Keratinocyte (primary cell): ENCODE measurements at regions not wholly inside any gene's neighbourhood (a gene's known extent, or its start where the extent isn't known, plus 50 kb on each side); places are given as distances from the start of the nearest gene placed in this dataset.

ENCODE experiments used
- DNase-seq: peaks from one replicate; pipeline ENCODE4 v3.0.0-alpha.2; 2011; ENCODE audit warnings: low read depth, missing footprints, low spot score
- FAIRE-seq: peaks from 2 replicates; lab custom pipeline; 2011; peaks lifted over from hg19 to GRCh38; lab: Jason Lieb, UNC
- H2AFZ ChIP-seq: 2 replicates; pipeline ENCODE4 v1.6.0; 2012; ENCODE audit warnings: low read length, control low read depth, inconsistent platforms; ENCODE audit not compliant: control insufficient read depth
- H3K27ac ChIP-seq: 2 replicates; pipeline ENCODE4 v1.5.1; 2011; ENCODE audit warnings: low read length; ENCODE audit not compliant: control insufficient read depth, insufficient read depth
- H3K27me3 ChIP-seq: 3 replicates; pipeline ENCODE4 v1.6.0; 2011; ENCODE audit warnings: low read length; ENCODE audit not compliant: control insufficient read depth, insufficient read depth; ENCODE audit errors: extremely low read depth
- H3K36me3 ChIP-seq, 2 experiments: 2 replicates in 1 of 2; 3 replicates in 1 of 2; pipeline ENCODE4 v1.5.1; 2011; ENCODE audit warnings: low read length in 2 of 2, mild to moderate bottlenecking in 1 of 2; ENCODE audit not compliant: control insufficient read depth in 2 of 2, insufficient read depth in 2 of 2; ENCODE audit errors: extremely low read depth in 1 of 2
- H3K4me1 ChIP-seq: 3 replicates; pipeline ENCODE4 v1.5.1; 2011; ENCODE audit warnings: low read length; ENCODE audit not compliant: control insufficient read depth, insufficient read depth; ENCODE audit errors: extremely low read depth
- H3K4me2 ChIP-seq: 3 replicates; pipeline ENCODE4 v1.6.0; 2011; ENCODE audit warnings: low read depth, low read length; ENCODE audit not compliant: control insufficient read depth, insufficient read depth; ENCODE audit errors: extremely low read depth
- H3K4me3 ChIP-seq, 3 experiments: fragments of 200-600 bp in 1 of 3; sonication (generic) in 1 of 3; 2 replicates in 2 of 3; 3 replicates in 1 of 3; pipeline ENCODE4 v1.5.1; 2011 to 2016; ENCODE audit warnings: low read length in 3 of 3, mild to moderate bottlenecking in 3 of 3, control low read depth in 2 of 3, inconsistent platforms in 1 of 3, low read depth in 1 of 3, mixed read lengths in 1 of 3, mixed run types in 1 of 3, moderate library complexity in 1 of 3; ENCODE audit not compliant: control insufficient read depth in 2 of 3, insufficient read depth in 2 of 3; ENCODE audit errors: extremely low read depth in 1 of 3
- H3K79me2 ChIP-seq: 2 replicates; pipeline ENCODE4 v1.6.0; 2012; ENCODE audit warnings: low read length; ENCODE audit not compliant: control insufficient read depth, insufficient read depth
- H3K9ac ChIP-seq: 3 replicates; pipeline ENCODE4 v1.6.0; 2011; ENCODE audit warnings: low read length; ENCODE audit not compliant: control insufficient read depth, insufficient read depth; ENCODE audit errors: extremely low read depth
- H3K9me1 ChIP-seq: 3 replicates; pipeline ENCODE4 v1.6.0; 2011; ENCODE audit warnings: low read length; ENCODE audit not compliant: control insufficient read depth, insufficient read depth; ENCODE audit errors: extremely low read depth
- H3K9me3 ChIP-seq: 2 replicates; pipeline ENCODE4 v1.5.1; 2012; ENCODE audit warnings: low read depth, low read length; ENCODE audit not compliant: control insufficient read depth
- H4K20me1 ChIP-seq: 3 replicates; pipeline ENCODE4 v1.6.0; 2011; ENCODE audit warnings: low read length; ENCODE audit not compliant: control insufficient read depth, insufficient read depth; ENCODE audit errors: extremely low read depth
- CTCF ChIP-seq, 3 experiments: IDR thresholded peaks in 1 of 3; conservative IDR thresholded peaks in 1 of 3; optimal IDR thresholded peaks in 1 of 3; 2 replicates in 2 of 3; 3 replicates in 1 of 3; pipeline versions ENCODE3 to v1.5.1; 2011; ENCODE audit warnings: low read length in 3 of 3, mild to moderate bottlenecking in 3 of 3, moderate library complexity in 2 of 3, control low read depth in 1 of 3, inconsistent platforms in 1 of 3; ENCODE audit not compliant: insufficient read depth in 2 of 3; ENCODE audit errors: extremely low read depth in 1 of 3
- EZH2 ChIP-seq: IDR thresholded peaks from one replicate; pipeline ENCODE4 v1.6.1; 2012; ENCODE audit warnings: inconsistent platforms, mild to moderate bottlenecking, low read length, moderate library complexity
- dilution Hi-C: fragments of 300-500 bp; cut with MboI; formaldehyde crosslinking; loops from one replicate; pipeline ENCODE4 v1.7.0; 2020; ENCODE audit warnings: low sequenced_read_pairs; ENCODE audit not compliant: extremely low pct_ligation_motif_present

DNA sequence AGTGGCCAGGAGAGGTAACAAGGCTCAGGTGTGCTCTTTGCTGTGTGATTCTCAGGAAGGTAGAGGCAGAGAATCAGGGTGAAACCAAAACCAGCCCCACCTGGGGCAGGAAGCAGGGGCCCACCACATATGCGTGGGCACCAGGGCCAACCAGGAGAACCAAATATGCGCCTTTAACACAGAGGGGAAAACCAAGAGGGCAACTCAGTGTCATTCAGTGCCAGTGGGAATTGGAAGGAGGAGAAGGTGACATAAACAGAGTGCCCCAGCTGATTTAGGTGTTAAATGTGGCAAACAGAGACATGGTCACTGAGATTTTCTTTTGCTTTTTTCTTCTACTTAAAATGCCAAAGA, 106.8 kb upstream of the MAMLD1 start:
- TF ChIP-seq EZH2 (no peak), CTCF (optimal IDR thresholded peaks at IDR 0.05 in 1 of 3, IDR thresholded peaks at IDR 0.05 in 1 of 3, conservative IDR thresholded peaks at IDR 0.05 in 1 of 3; ENCODE audit: extremely low read depth in 1 of 3, insufficient read depth in 2 of 3, low read length in 3 of 3) (no peak)
- Histone ChIP-seq H3K79me2 (no peaks in the 10 kb centered on the region), H2AFZ (no peak overlapping the region), H3K9ac (no peak overlapping the region), H3K36me3 (no peaks in the 10 kb centered on the region), H3K27ac (no peak overlapping the region), H4K20me1 (no peaks in the 10 kb centered on the region), H3K4me3 (no peak overlapping the region), H3K9me3 (no peaks in the 10 kb centered on the region), H3K4me1 (no peaks in the 10 kb centered on the region), H3K4me2 (no peak overlapping the region), H3K9me1 (no peaks in the 10 kb centered on the region), H3K27me3 (no peaks in the 10 kb centered on the region)
- dilution Hi-C loops: no loop called here
- no peak for FAIRE-seq
- no peak for DNase-seq

GRCh38 chrX:150257353-150258175, 105.6 kb upstream of the MAMLD1 start:
- dilution Hi-C loops: no loop called here
- Histone ChIP-seq H3K4me1 (no peaks in the 10 kb centered on the region), H4K20me1 (no peaks in the 10 kb centered on the region), H3K27me3 (no peaks in the 10 kb centered on the region), H3K9ac (no peak overlapping the region), H3K4me2 (no peak overlapping the region), H3K79me2 (no peaks in the 10 kb centered on the region), H3K36me3 (no peaks in the 10 kb centered on the region), H3K9me1 (no peaks in the 10 kb centered on the region), H2AFZ (no peak overlapping the region), H3K27ac (no peak overlapping the region), H3K4me3 (no peak overlapping the region), H3K9me3 (no peaks in the 10 kb centered on the region)
- no peak for TF ChIP-seq CTCF (optimal IDR thresholded peaks at IDR 0.05 in 1 of 3, IDR thresholded peaks at IDR 0.05 in 1 of 3, conservative IDR thresholded peaks at IDR 0.05 in 1 of 3; ENCODE audit: extremely low read depth in 1 of 3, insufficient read depth in 2 of 3, low read length in 3 of 3)
- no peak for TF ChIP-seq EZH2
- DNase-seq (no peak), FAIRE-seq (no peak)
